GM23248 (cell line): ENCODE measurements at regions not wholly inside any gene's neighbourhood (a gene's known extent, or its start where the extent isn't known, plus 50 kb on each side); places are given as distances from the start of the nearest gene placed in this dataset.

ENCODE experiments used
- DNase-seq: peaks from one replicate; pipeline ENCODE4 v3.0.0-alpha.2; 2015
- H2AFZ ChIP-seq: fragments of 200-600 bp; sonication (generic); 2 replicates; pipeline ENCODE4 v1.6.1; 2016; ENCODE audit warnings: antibody characterized with exemption
- H3F3A ChIP-seq: fragments of 200-600 bp; sonication (generic); 2 replicates; pipeline ENCODE4 v1.6.1; 2016; ENCODE audit warnings: mild to moderate bottlenecking, antibody characterized with exemption, mixed run types; ENCODE audit not compliant: insufficient read depth
- H3K27ac ChIP-seq: fragments of 200-600 bp; sonication (generic); 2 replicates; pipeline ENCODE4 v1.5.1; 2016; ENCODE audit warnings: mild to moderate bottlenecking
- H3K27me3 ChIP-seq: fragments of 200-600 bp; sonication (generic); replicated peaks from 2 replicates; pipeline ENCODE4 v1.6.1; 2016; ENCODE audit warnings: mild to moderate bottlenecking; ENCODE audit not compliant: insufficient read depth
- H3K36me3 ChIP-seq: fragments of 200-600 bp; sonication (generic); 2 replicates; pipeline ENCODE4 v1.6.1; 2016; ENCODE audit warnings: low read depth, mild to moderate bottlenecking
- H3K4me1 ChIP-seq: fragments of 200-600 bp; sonication (generic); 2 replicates; pipeline ENCODE4 v1.6.1; 2016; ENCODE audit warnings: mild to moderate bottlenecking; ENCODE audit not compliant: insufficient read depth
- H3K4me2 ChIP-seq: fragments of 200-600 bp; sonication (generic); one replicate; pipeline ENCODE4 v1.6.1; 2016; ENCODE audit warnings: mild to moderate bottlenecking; ENCODE audit not compliant: unreplicated experiment
- H3K4me3 ChIP-seq: fragments of 200-600 bp; sonication (generic); 2 replicates; pipeline ENCODE4 v1.5.1; 2016; ENCODE audit warnings: mild to moderate bottlenecking
- H3K79me2 ChIP-seq: fragments of 200-600 bp; sonication (generic); 2 replicates; pipeline ENCODE4 v1.6.1; 2016; ENCODE audit warnings: mild to moderate bottlenecking; ENCODE audit not compliant: insufficient read depth
- H3K9ac ChIP-seq: fragments of 200-600 bp; sonication (generic); 2 replicates; pipeline ENCODE4 v1.6.1; 2016; ENCODE audit warnings: mild to moderate bottlenecking
- H3K9me2 ChIP-seq: fragments of 200-600 bp; sonication (generic); 2 replicates; pipeline ENCODE4 v1.6.1; 2016; ENCODE audit warnings: mixed run types, mild to moderate bottlenecking, moderate library complexity; ENCODE audit not compliant: insufficient read depth
- H3K9me3 ChIP-seq: fragments of 200-600 bp; sonication (generic); one replicate; pipeline ENCODE4 v1.6.1; 2017; ENCODE audit warnings: low read depth
- H4K20me1 ChIP-seq: fragments of 200-600 bp; sonication (generic); 2 replicates; pipeline ENCODE4 v1.6.0; 2016; ENCODE audit not compliant: insufficient read depth
- EZH2 ChIP-seq: fragments of 200-600 bp; sonication (generic); IDR thresholded peaks from 2 replicates; pipeline ENCODE4 v1.6.1; 2018; ENCODE audit warnings: antibody characterized with exemption, mild to moderate bottlenecking; ENCODE audit not compliant: insufficient read depth, poor library complexity, severe bottlenecking
- EZH2phosphoT487 ChIP-seq: fragments of 200-600 bp; sonication (generic); IDR thresholded peaks from 2 replicates; pipeline ENCODE4 v1.6.1; 2018; ENCODE audit warnings: antibody characterized with exemption, moderate library complexity, mild to moderate bottlenecking, low read depth; ENCODE audit not compliant: insufficient read depth
- WGBS, 2 experiments: methylation state at CpG; one replicate each; pipeline ENCODE4 v1.1.6; 2015 to 2017; ENCODE audit warnings: low lambda C conversion rate in 2 of 2, low coverage in 1 of 2; ENCODE audit errors: missing lambda C conversion rate in 2 of 2; 5-methylcytosine and 5-hydroxymethylcytosine counted together
- in situ Hi-C: fragments of 300-500 bp; cut with MboI; formaldehyde crosslinking; loops from 2 replicates; pipeline ENCODE4 v1.15.0; 2020

DNA sequence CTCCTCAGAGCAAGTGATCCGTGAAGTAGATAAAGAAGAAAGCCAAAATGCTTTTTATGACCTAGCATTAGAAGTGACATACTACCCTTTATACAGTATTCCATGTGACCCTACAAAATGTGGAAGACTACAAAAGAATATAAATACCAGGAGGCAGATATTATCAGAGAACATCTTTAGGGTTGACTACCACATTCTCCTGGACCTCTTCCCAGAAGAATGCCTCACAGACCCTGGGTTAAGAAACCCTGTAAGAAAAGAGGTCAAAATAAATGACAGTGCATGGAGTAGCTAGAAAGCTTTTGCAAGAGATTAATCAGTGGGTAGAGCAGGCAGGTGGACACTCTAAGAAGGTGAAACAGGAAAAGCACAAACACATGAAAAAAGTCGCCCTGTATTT lies 69.2 kb downstream of the FANCF start:
- no peaks in the 10 kb centered on the region for H3K9me2 ChIP-seq
- H3K36me3 ChIP-seq = no peaks in the 10 kb centered on the region
- TF ChIP-seq EZH2phosphoT487 = no peak
- TF ChIP-seq EZH2 = no peak
- in situ Hi-C loops = no loop called here
- H3K27me3 ChIP-seq = no peaks in the 10 kb centered on the region
- no peaks in the 10 kb centered on the region for H3K79me2 ChIP-seq
- H2AFZ ChIP-seq = no peak overlapping the region
- 45 to 66% methylated on average over 2 of the region's 2 CpGs for WGBS, 2 experiments
- no peaks in the 10 kb centered on the region for H3K4me1 ChIP-seq
- DNase-seq = peak; percentile 30
- H3K9ac ChIP-seq = no peak overlapping the region
- H3K4me2 ChIP-seq = no peak overlapping the region
- no peaks in the 10 kb centered on the region for H3K9me3 ChIP-seq
- H3K4me3 ChIP-seq = no peak overlapping the region
- H3K27ac ChIP-seq = no peak overlapping the region
- H4K20me1 ChIP-seq = no peaks in the 10 kb centered on the region
- no peaks in the 10 kb centered on the region for H3F3A ChIP-seq

DNA sequence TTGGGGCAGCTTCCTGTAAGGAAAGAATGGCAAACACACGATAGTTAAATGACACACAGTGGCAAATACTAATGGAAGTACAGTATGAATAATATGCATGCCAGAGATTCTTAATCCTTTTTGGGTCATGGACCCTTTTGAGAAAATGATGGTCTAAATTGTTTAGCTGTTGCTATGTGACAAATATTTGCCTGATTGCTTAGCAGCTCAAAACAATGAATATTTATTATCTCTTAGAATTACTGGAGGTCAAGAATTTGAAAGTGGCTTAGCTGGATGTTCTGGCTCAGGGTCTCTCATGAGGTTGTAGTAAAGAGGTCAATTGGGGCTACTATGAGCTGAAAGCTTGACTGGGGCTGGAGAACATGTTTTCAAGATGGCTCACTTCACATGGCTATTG lies 69.7 kb downstream of the FANCF start:
- in situ Hi-C loops = no loop called here
- Histone ChIP-seq H3K79me2 (no peaks in the 10 kb centered on the region), H4K20me1 (no peaks in the 10 kb centered on the region), H2AFZ (no peak overlapping the region), H3K9ac (no peak overlapping the region), H3K9me3 (no peaks in the 10 kb centered on the region), H3K9me2 (no peaks in the 10 kb centered on the region), H3F3A (no peaks in the 10 kb centered on the region), H3K27me3 (no peaks in the 10 kb centered on the region), H3K36me3 (no peaks in the 10 kb centered on the region), H3K4me1 (no peaks in the 10 kb centered on the region), H3K4me2 (no peak overlapping the region), H3K4me3 (no peak overlapping the region), H3K27ac (no peak overlapping the region)
- TF ChIP-seq EZH2 (no peak), EZH2phosphoT487 (no peak)
- DNase-seq = peak; percentile 20
- WGBS, 2 experiments = 11 to 18% methylated on average over 1 of the region's 1 CpG

DNA sequence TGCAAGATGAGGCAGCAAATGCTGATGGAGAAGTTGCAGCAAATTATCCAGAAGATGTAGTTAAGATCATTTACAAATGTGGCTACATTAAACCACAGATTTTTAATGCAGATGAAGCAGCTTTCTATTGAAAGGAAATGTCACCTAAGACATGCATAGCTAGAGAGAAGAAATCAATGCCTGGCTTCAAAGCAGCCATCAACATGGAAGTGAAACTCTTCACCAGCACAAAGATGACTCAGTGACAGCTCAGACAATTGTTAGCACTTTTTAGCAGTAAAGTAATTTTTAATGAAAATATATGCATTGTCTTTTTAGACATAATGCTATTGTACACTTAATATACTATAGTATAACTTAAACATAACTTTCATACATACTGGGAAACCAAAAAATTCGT lies 71.4 kb downstream of the FANCF start:
- DNase-seq = no peak
- Histone ChIP-seq H2AFZ (no peak overlapping the region), H3K36me3 (no peaks in the 10 kb centered on the region), H3K9me2 (no peaks in the 10 kb centered on the region), H4K20me1 (no peaks in the 10 kb centered on the region), H3K4me3 (no peak overlapping the region), H3K79me2 (no peaks in the 10 kb centered on the region), H3K4me2 (no peak overlapping the region), H3K27me3 (no peaks in the 10 kb centered on the region; the same call in 1 of the 2 replicates), H3K9me3 (no peaks in the 10 kb centered on the region), H3F3A (no peaks in the 10 kb centered on the region), H3K9ac (no peak overlapping the region), H3K27ac (no peak overlapping the region), H3K4me1 (no peaks in the 10 kb centered on the region)
- in situ Hi-C loops = no loop called here
- no peak for TF ChIP-seq EZH2
- TF ChIP-seq EZH2phosphoT487 = no peak
- 6 to 15% methylated on average over 1 of the region's 1 CpG for WGBS, 2 experiments

GRCh38 chr11:22552885-22553284 lies 72.7 kb downstream of the FANCF start:
- no peak overlapping the region for H2AFZ ChIP-seq
- H3F3A ChIP-seq = no peaks in the 10 kb centered on the region
- no peak overlapping the region for H3K4me2 ChIP-seq
- H3K27ac ChIP-seq = no peak overlapping the region
- no peak overlapping the region for H3K9ac ChIP-seq
- no peaks in the 10 kb centered on the region; the same call in 1 of the 2 replicates for H3K27me3 ChIP-seq
- DNase-seq = no peak
- no peaks in the 10 kb centered on the region for H3K9me3 ChIP-seq
- in situ Hi-C loops = no loop called here
- H3K9me2 ChIP-seq = no peaks in the 10 kb centered on the region
- H3K36me3 ChIP-seq = no peaks in the 10 kb centered on the region
- TF ChIP-seq EZH2 (no peak), EZH2phosphoT487 (no peak)
- no peaks in the 10 kb centered on the region for H4K20me1 ChIP-seq
- no peak overlapping the region for H3K4me3 ChIP-seq
- WGBS, 2 experiments = 39 to 49% methylated on average over 2 of the region's 2 CpGs
- H3K4me1 ChIP-seq = no peaks in the 10 kb centered on the region
- H3K79me2 ChIP-seq = no peaks in the 10 kb centered on the region

DNA sequence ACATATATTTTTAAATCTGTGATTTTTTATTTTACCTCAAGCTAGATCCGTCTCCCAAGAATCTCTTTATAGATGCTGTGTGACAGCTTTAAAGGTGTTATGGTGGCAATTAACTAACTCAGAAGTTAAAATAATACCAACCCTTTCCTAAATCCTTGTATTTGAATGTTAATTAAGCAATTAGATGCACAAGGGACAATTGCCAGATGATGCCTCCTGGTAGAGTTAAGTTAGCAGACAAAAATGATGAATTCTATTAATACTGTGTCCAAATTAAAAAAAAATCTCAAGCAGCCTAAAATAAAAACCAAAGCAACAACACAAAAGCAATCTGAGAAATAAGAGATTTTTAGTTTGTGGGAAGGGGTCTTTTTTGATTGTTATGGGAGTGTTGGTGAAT lies 78.9 kb downstream of the FANCF start:
- no peak overlapping the region for H3K27ac ChIP-seq
- no peak for TF ChIP-seq EZH2phosphoT487
- TF ChIP-seq EZH2 = no peak
- DNase-seq = no peak
- H3K4me3 ChIP-seq = no peak overlapping the region
- in situ Hi-C loops = loop anchor here (10.0 kb wide), 1 partner anchor 212 kb away; the partner anchor contains the start of gene SLC17A6
- no peaks in the 10 kb centered on the region for H3K9me2 ChIP-seq
- H3F3A ChIP-seq = no peaks in the 10 kb centered on the region
- H3K9me3 ChIP-seq = no peaks in the 10 kb centered on the region
- H2AFZ ChIP-seq = no peak overlapping the region
- WGBS, 2 experiments = 43 to 59% methylated on average over 1 of the region's 1 CpG
- no peaks in the 10 kb centered on the region for H3K79me2 ChIP-seq
- H4K20me1 ChIP-seq = no peaks in the 10 kb centered on the region
- H3K27me3 ChIP-seq = no peaks in the 10 kb centered on the region; the same call in none of the 2 replicates
- no peak overlapping the region for H3K9ac ChIP-seq
- no peaks in the 10 kb centered on the region for H3K4me1 ChIP-seq
- no peak overlapping the region for H3K4me2 ChIP-seq
- no peaks in the 10 kb centered on the region for H3K36me3 ChIP-seq
